ENCODE measurements at regions not wholly inside any gene's neighbourhood (a gene's known extent, or its start where the extent isn't known, plus 50 kb on each side); places are given as distances from the start of the nearest gene placed in this dataset.
"Not testable (repeated sequence)": the region's sequence is repeated elsewhere in the genome, so short reads cannot be mapped to it uniquely, and the experiment has no call there.

- no peak for DNase-seq (ENCODE audit: low read depth, low spot score)
Measured at GRCh38 chr7:28328822-28329660, 83.3 kb upstream of the CREB5 start.

- no peak for DNase-seq (ENCODE audit: low read depth, low spot score)
Measured at GRCh38 chr7:28329661-28330363, 82.5 kb upstream of the CREB5 start.

DNA sequence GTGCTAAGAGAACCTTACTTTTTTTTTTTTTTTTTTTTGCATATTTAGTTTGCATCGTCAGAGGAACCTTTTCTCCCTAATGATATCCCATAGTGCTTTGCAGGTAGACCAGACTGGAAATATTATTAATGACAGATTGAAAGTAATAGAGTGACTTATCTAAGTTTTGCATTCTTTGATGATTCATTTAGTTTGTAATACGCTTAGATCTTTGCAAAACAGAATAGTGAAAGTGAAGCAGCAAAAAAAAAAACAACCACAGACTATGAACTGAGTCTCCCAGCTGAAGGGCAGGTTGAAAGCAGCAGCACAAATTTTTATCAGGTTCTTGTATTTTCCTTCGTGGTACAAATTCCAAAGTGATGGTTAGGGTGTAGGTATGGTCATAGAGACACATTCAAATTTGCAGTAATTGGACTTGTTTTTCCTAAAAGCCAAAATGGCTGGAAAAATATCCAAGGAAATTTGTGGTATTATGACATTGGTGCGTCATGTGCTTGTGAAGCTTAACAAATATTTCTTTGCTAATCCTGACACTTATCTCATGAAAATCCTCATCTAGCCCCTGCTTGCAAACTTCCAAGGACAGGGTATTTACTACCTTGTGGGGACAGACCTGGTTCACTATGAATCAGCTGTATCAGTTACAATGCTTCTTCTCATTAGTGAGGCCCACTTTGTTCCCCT, 81.8 kb upstream of the CREB5 start:
- no peak for DNase-seq (ENCODE audit: low read depth, low spot score)

DNA sequence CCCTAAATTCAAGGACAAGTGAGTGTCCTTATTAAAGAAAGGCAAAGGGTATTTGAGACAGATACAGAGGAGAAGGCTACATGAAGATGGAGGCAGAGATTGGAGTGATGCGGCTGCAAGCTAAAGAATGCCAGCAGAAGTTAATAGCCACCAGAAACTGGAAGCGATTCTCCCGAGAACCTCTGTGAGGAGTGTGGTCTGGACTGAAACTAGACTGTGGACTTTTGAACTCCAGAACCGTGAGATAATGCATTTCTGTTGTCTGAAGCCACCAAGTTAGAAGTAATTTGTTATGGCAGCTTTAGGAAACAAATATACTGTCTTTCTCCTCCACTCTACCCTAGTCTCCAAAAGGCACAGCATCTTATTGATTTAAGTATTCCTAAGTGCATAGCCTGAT, 80.3 kb upstream of the CREB5 start:
- DNase-seq (ENCODE audit: low read depth, low spot score): no peak

- not testable (repeated sequence) for DNase-seq (ENCODE audit: low read depth, low spot score)
Measured at GRCh38 chr7:28333548-28333947, 78.8 kb upstream of the CREB5 start.

DNA sequence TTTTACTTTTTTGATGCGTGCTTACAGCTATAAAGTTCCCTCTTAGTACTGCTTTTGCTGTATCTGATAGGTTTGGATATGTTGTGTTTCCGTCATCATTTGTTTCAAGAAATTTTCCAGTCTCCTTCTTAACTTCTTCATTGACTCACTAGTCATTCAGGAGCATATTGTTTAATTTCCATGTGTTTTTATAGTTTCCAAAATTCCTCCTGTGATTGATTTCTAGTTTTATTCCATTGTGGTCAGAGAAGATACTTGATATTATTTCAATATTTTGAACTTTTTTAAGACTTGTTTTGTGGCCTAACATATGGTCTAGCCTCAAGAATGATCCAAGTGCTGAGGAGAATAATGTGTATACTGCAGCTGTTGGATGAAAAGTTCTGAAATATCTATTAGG, 75.5 kb upstream of the CREB5 start:
- no peak for DNase-seq (ENCODE audit: low read depth, low spot score)

GRCh38 chr7:28338041-28338440, 74.3 kb upstream of the CREB5 start:
- DNase-seq (ENCODE audit: low read depth, low spot score): no peak

GRCh38 chr7:28343462-28343861, 68.9 kb upstream of the CREB5 start:
- no peak for DNase-seq (ENCODE audit: low read depth, low spot score)

DNA sequence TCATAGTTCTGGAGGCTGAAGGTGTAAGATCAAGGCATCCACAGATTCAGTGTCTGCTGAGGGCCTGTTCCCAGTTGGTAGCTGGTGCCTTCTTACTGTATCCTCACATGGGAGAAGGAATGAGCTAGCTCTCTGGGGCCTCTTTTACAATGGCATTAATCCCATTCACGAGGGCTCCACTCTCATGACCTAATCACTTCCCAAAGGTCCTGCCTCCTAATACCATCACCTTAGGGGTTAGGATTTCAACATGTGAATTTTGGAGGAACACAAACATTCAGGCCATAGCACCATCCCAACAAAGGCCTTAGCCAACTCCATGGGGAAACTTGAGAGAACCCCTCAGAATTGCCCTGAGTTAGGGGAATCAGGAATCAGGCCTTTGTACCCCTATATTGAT, 66.1 kb upstream of the CREB5 start:
- DNase-seq (ENCODE audit: low read depth, low spot score): no peak

- DNase-seq (ENCODE audit: low read depth, low spot score): no peak
Measured at GRCh38 chr7:28346676-28347363, 65.5 kb upstream of the CREB5 start.

DNA sequence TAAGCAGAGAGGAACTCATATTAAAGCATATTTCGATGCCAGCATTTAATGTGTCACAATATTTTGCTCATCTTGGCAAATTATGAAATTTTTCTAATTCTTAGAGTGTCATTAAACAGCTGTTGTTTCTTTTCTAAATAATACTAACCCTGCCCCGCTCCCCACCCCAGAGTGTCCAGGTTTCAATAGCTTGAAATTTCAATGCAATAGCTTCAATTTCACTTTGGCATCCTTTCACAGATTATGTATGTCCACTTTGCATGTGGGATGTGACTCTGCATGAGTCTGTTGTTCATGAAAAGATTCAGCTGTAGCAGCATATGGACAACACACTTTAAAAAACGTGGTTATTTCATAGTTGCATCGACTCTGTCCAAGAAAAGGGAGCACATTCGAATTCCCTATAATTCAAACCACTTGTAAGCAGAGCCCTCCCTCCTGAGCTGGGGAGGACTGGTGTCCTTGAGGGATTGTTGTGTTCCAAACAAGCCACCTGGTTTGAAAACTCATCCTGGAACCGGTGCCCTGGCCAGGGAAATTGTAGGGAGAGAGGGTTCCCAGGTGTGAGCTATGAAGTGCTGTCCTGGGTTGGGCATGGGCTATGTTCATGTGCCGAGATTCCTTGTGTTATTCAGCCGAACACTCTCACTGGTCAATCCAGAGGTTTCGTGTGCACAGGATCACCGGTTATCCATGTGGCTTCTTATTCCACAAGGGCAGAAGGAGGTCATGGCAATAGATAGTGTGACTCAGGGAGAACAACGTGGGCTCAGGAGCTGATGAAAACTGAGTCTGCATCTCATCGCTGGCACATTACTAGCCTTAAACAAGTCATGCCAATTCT, 64.6 kb upstream of the CREB5 start:
- DNase-seq (ENCODE audit: low read depth, low spot score): no peak

- DNase-seq (ENCODE audit: low read depth, low spot score): no peak
Measured at GRCh38 chr7:28348636-28349035, 63.7 kb upstream of the CREB5 start.

DNA sequence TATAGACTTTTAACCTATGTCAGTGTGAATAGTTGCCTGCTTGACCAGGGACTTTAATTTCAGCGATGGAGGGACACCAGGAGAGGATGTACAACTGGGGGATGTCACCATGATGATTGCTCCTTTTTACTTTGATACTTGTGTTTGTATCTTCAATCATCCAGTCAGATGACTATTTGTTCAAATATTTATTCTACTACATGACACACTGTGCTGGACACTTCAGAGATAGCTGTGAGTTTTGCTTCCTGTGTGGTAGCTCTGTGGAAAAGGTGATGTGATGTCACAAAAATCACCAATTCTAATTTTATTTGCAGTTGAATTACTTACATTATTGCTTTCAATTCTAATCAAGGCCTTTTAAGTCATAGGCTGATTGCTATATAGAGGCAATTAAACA, 62.7 kb upstream of the CREB5 start:
- no peak for DNase-seq (ENCODE audit: low read depth, low spot score)

- no peak for DNase-seq (ENCODE audit: low read depth, low spot score)
Measured at GRCh38 chr7:28350662-28351061, 61.7 kb upstream of the CREB5 start.

- no peak for DNase-seq (ENCODE audit: low read depth, low spot score)
Measured at GRCh38 chr7:28351450-28351849, 60.9 kb upstream of the CREB5 start.

- peak; percentile 65 for DNase-seq (ENCODE audit: low read depth, low spot score)
Measured at GRCh38 chr7:28354601-28355402, 57.5 kb upstream of the CREB5 start.

GRCh38 chr7:28355635-28356319, 56.5 kb upstream of the CREB5 start:
- DNase-seq (ENCODE audit: low read depth, low spot score): no peak

- DNase-seq (ENCODE audit: low read depth, low spot score): no peak
Measured at GRCh38 chr7:28356619-28357018, 55.7 kb upstream of the CREB5 start.

GRCh38 chr7:28358423-28358868, 53.9 kb upstream of the CREB5 start:
- DNase-seq (ENCODE audit: low read depth, low spot score): peak; percentile 46

DNA sequence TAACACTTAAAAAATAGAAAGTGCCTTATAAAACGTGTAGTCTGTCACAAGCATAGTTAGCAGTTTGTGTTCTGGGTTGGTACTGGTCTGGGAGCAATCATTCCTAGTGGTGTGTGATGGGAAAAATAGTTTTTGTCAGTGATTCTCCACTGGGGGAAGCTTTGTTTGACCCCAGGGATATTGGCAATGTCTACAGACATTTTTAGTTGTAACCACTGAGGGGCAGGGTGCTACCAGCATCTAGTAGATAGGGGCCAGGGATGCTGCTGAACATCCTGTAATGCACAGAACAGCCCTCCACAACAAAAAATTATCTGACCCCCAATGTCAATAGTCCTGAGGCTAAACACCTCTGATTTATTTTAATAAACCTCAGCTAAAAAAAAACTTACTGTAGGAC, 51.6 kb upstream of the CREB5 start:
- DNase-seq (ENCODE audit: low read depth, low spot score): no peak
